ENCODE measurements at regions not wholly inside any gene's neighbourhood (a gene's known extent, or its start where the extent isn't known, plus 50 kb on each side); places are given as distances from the start of the nearest gene placed in this dataset.

DNA sequence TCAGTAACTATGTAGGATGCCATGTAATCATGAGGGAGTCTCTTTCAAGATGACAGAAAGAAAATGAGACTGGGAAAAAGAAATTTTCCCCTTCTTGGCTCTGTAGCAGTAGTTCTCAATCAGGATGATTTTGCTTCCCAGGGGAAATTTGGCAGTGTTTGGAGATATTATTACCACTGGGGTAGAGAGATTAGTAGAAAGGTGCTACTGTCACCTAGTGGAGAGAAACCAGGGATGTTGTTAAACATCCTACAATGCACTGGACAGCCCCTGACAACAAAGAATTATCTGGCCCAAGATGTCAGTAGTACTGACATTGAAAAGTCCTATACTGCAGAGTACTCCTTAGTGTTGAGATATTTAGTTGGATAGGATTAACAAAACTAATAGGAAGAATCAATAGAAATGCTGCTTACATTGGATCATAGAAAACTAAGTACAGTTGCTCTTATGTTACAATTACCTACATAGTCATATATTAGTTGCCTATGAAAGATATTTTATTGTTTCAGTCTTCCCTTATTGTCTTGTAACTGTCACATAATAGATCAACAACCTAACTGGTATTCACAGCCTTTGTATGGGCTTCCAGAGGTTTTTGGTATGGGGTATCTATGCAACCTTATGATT, 433.3 kb downstream of the RAP2B start:
- TF ChIP-seq, protein P1, sequence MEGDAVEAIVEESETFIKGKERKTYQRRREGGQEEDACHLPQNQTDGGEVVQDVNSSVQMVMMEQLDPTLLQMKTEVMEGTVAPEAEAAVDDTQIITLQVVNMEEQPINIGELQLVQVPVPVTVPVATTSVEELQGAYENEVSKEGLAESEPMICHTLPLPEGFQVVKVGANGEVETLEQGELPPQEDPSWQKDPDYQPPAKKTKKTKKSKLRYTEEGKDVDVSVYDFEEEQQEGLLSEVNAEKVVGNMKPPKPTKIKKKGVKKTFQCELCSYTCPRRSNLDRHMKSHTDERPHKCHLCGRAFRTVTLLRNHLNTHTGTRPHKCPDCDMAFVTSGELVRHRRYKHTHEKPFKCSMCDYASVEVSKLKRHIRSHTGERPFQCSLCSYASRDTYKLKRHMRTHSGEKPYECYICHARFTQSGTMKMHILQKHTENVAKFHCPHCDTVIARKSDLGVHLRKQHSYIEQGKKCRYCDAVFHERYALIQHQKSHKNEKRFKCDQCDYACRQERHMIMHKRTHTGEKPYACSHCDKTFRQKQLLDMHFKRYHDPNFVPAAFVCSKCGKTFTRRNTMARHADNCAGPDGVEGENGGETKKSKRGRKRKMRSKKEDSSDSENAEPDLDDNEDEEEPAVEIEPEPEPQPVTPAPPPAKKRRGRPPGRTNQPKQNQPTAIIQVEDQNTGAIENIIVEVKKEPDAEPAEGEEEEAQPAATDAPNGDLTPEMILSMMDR (IDR thresholded peaks at IDR 0.05; ENCODE audit: low read depth, low read length, poor library complexity, severe bottlenecking) = peak; percentile 65
- no peak for TF ChIP-seq EZH2phosphoT487 (IDR thresholded peaks at IDR 0.05; ENCODE audit: borderline replicate concordance, low read length)
